ENCODE measurements at regions not wholly inside any gene's neighbourhood (a gene's known extent, or its start where the extent isn't known, plus 50 kb on each side); places are given as distances from the start of the nearest gene placed in this dataset.

DNA sequence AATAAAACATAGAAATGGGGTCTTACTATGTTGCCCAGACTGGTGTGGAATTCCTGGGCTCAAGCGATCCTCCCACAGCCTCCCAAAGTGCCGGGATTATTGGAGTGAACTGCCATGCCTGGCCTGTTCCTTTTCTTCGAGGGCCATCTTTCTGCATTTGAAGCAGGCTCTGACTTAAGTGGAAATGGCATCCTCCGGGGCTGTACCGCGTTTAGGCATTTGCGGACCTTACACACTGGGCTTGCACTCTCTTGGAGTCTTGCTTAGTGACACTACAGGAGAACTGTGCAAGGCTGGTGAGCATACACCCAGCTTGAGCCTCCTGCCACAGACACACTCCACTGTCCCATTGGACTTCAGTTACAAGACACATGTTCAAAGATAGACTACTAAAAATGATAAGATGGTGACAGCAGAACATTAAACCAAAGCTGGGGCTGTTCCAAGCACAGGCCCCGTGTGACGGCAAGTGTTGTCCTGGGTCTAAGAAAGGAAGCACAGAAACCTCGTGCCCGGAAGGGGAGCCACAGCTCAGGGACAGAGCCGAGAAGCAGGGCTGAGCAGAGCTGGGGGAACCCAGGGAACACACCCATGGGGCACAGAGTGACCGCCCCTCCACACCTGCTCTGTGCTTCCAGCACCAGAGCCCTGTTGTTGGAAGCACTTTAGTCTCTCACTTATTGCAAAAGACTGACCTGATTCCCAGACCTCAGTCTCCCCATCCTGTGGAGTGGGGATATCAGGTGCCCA lies 59.0 kb upstream of the SHANK2 start:
- Histone ChIP-seq H3K4me3 (no peak overlapping the region), H3K36me3 (ENCODE audit: control insufficient read depth, insufficient read depth, low read length) (no peaks in the 10 kb centered on the region), H3K9ac (ENCODE audit: insufficient read depth in 1 of 2, low read depth in 2 of 2, low read length in 2 of 2) (no peak overlapping the region), H3K27ac (ENCODE audit: extremely low read depth, low read depth, low read length) (no peak overlapping the region), H4K20me1 (replicated peaks; ENCODE audit: control insufficient read depth, insufficient read depth, low read length) (no peaks in the 10 kb centered on the region), H3K9me3 (replicated peaks; ENCODE audit: control insufficient read depth, insufficient read depth, low read depth, low read length) (no peaks in the 10 kb centered on the region; the same call in 1 of the 2 replicates), H3K9me1 (ENCODE audit: control insufficient read depth, insufficient read depth, low read length) (no peaks in the 10 kb centered on the region), H2AFZ (ENCODE audit: low read depth, low read length) (no peak overlapping the region), H3K4me2 (ENCODE audit: insufficient read depth, low read length) (no peak overlapping the region), H3K4me1 (replicated peaks in 1 of 2; ENCODE audit: control insufficient read depth in 2 of 2, insufficient read depth in 2 of 2, low read length in 2 of 2) (no peaks in the 10 kb centered on the region), H3K27me3 (ENCODE audit: control insufficient read depth in 2 of 2, insufficient read depth in 2 of 2, low read length in 2 of 2) (peaks cover 0 to 6% of the 10 kb centered on the region in 2 experiments; a peak in 1 of 5 replicates), H3K79me2 (ENCODE audit: control insufficient read depth, insufficient read depth, low read length) (no peaks in the 10 kb centered on the region)
- ChIA-PET CTCF (ENCODE audit: low intra/inter-chr PET ratio) (no interaction called here), POLR2A (no interaction called here)
- FAIRE-seq (no peak), ATAC-seq (no peak), DNase-seq (ENCODE audit: extremely low read depth in 1 of 4, low spot score in 3 of 4) (no peak)
- TF ChIP-seq, protein P1, sequence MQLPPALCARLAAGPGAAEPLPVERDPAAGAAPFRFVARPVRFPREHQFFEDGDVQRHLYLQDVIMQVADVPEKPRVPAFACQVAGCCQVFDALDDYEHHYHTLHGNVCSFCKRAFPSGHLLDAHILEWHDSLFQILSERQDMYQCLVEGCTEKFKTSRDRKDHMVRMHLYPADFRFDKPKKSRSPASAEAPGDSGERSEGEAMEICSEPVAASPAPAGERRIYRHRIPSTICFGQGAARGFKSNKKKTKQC (CRISPR knock-in tag; IDR thresholded peaks at IDR 0.05) = no peak
- TF ChIP-seq ZNF507 (tag; conservative IDR thresholded peaks at IDR 0.05) = no peak
- TF ChIP-seq BRF1 (IDR thresholded peaks at IDR 0.05; ENCODE audit: borderline replicate concordance, extremely low read depth, insufficient read length) = no peak
- TF ChIP-seq, protein P2, sequence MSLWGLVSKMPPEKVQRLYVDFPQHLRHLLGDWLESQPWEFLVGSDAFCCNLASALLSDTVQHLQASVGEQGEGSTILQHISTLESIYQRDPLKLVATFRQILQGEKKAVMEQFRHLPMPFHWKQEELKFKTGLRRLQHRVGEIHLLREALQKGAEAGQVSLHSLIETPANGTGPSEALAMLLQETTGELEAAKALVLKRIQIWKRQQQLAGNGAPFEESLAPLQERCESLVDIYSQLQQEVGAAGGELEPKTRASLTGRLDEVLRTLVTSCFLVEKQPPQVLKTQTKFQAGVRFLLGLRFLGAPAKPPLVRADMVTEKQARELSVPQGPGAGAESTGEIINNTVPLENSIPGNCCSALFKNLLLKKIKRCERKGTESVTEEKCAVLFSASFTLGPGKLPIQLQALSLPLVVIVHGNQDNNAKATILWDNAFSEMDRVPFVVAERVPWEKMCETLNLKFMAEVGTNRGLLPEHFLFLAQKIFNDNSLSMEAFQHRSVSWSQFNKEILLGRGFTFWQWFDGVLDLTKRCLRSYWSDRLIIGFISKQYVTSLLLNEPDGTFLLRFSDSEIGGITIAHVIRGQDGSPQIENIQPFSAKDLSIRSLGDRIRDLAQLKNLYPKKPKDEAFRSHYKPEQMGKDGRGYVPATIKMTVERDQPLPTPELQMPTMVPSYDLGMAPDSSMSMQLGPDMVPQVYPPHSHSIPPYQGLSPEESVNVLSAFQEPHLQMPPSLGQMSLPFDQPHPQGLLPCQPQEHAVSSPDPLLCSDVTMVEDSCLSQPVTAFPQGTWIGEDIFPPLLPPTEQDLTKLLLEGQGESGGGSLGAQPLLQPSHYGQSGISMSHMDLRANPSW (CRISPR knock-in tag; IDR thresholded peaks at IDR 0.05) = no peak
- in situ Hi-C loops (cut with MboI) (no loop called here), intact Hi-C loops (cut with micrococcal nuclease) (no loop called here)
- WGBS (ENCODE audit: insufficient coverage, low coverage, missing lambda C conversion rate) = 1% methylated on average over 13 of the region's 13 CpGs
- no TSS peak for BruUV-seq (replicated peaks)
